HG03196 (cell line): ENCODE measurements at regions not wholly inside any gene's neighbourhood (a gene's known extent, or its start where the extent isn't known, plus 50 kb on each side); places are given as distances from the start of the nearest gene placed in this dataset.
"Not testable (repeated sequence)": the region's sequence is repeated elsewhere in the genome, so short reads cannot be mapped to it uniquely, and the experiment has no call there.

Source experiments
- ATAC-seq: cut with Tn5 transposase; IDR thresholded peaks from one replicate; pipeline ENCODE4 v1.9.1; 2021; ENCODE audit not compliant: unreplicated experiment

GRCh38 chr10:9550810-9551209, 1466.9 kb upstream of the CELF2 start:
- ATAC-seq: no peak

- no peak for ATAC-seq
These were observed 1463.4 kb upstream of the CELF2 start for GRCh38 chr10:9554321-9554720.

GRCh38 chr10:9560976-9561375, 1456.7 kb upstream of the CELF2 start:
- ATAC-seq: no peak

GRCh38 chr10:9561821-9562505, 1455.7 kb upstream of the CELF2 start:
- ATAC-seq: no peak

GRCh38 chr10:9577746-9578145, 1439.9 kb upstream of the CELF2 start:
- no peak for ATAC-seq

- ATAC-seq: no peak
These were observed 1438.5 kb upstream of the CELF2 start for GRCh38 chr10:9579110-9579705.

GRCh38 chr10:9582803-9583202, 1434.9 kb upstream of the CELF2 start:
- ATAC-seq: not testable (repeated sequence)

- ATAC-seq: no peak
These were observed 1421.2 kb upstream of the CELF2 start for GRCh38 chr10:9596368-9596920.

- ATAC-seq: no peak
These were observed 1414.7 kb upstream of the CELF2 start for GRCh38 chr10:9602998-9603397.

GRCh38 chr10:9603972-9604371, 1413.7 kb upstream of the CELF2 start:
- ATAC-seq: no peak

GRCh38 chr10:9605231-9605630, 1412.4 kb upstream of the CELF2 start:
- ATAC-seq: no peak

- ATAC-seq: no peak
These were observed 1409.1 kb upstream of the CELF2 start for GRCh38 chr10:9608602-9609001.

GRCh38 chr10:9613338-9614075, 1404.2 kb upstream of the CELF2 start:
- peak; percentile 91 for ATAC-seq

GRCh38 chr10:9615189-9615588, 1402.5 kb upstream of the CELF2 start:
- no peak for ATAC-seq

- ATAC-seq: no peak
These were observed 1396.5 kb upstream of the CELF2 start for GRCh38 chr10:9621216-9621615.

GRCh38 chr10:9625304-9625703, 1392.4 kb upstream of the CELF2 start:
- ATAC-seq: no peak

GRCh38 chr10:9634466-9634865, 1383.2 kb upstream of the CELF2 start:
- ATAC-seq: no peak

- no peak for ATAC-seq
These were observed 1382.0 kb upstream of the CELF2 start for GRCh38 chr10:9635691-9636090.

- ATAC-seq: no peak
These were observed 1381.5 kb upstream of the CELF2 start for GRCh38 chr10:9636216-9636615.

GRCh38 chr10:9643782-9644181, 1373.9 kb upstream of the CELF2 start:
- no peak for ATAC-seq

GRCh38 chr10:9645404-9645803, 1372.3 kb upstream of the CELF2 start:
- ATAC-seq: no peak
